DOHH2 (cell line): ENCODE measurements at regions not wholly inside any gene's neighbourhood (a gene's known extent, or its start where the extent isn't known, plus 50 kb on each side); places are given as distances from the start of the nearest gene placed in this dataset.

ENCODE experiments used
- H3F3A ChIP-seq: fragments of 200-600 bp; sonication (generic), shearing (Covaris generic); 2 replicates; pipeline ENCODE4 v1.6.0; 2016; ENCODE audit warnings: antibody characterized with exemption, mild to moderate bottlenecking; ENCODE audit not compliant: control insufficient read depth, insufficient read depth
- H3K27ac ChIP-seq: fragments of 200-600 bp; sonication (generic); 2 replicates; pipeline ENCODE4 v1.5.1; 2014; ENCODE audit warnings: low read depth, mild to moderate bottlenecking, low read length, moderate library complexity
- H3K27me3 ChIP-seq: fragments of 200-600 bp; sonication (generic); 2 replicates; pipeline ENCODE4 v1.6.1; 2014; ENCODE audit warnings: mild to moderate bottlenecking, low read length, mixed read lengths; ENCODE audit not compliant: control insufficient read depth
- H3K36me3 ChIP-seq: fragments of 200-600 bp; sonication (generic); 2 replicates; pipeline ENCODE4 v1.6.1; 2014; ENCODE audit warnings: mild to moderate bottlenecking, low read length, moderate library complexity, mixed read lengths; ENCODE audit not compliant: control insufficient read depth
- H3K4me1 ChIP-seq: fragments of 200-600 bp; sonication (generic); 2 replicates; pipeline ENCODE4 v1.6.1; 2014; ENCODE audit warnings: mild to moderate bottlenecking, low read length, mixed read lengths; ENCODE audit not compliant: control insufficient read depth
- H3K4me2 ChIP-seq: fragments of 200-600 bp; sonication (generic); 2 replicates; pipeline ENCODE4 v1.6.0; 2014; ENCODE audit warnings: mild to moderate bottlenecking, low read length, moderate library complexity
- H3K4me3 ChIP-seq: fragments of 200-600 bp; sonication (generic); 2 replicates; pipeline ENCODE4 v1.5.1; 2014; ENCODE audit warnings: mild to moderate bottlenecking, low read length, mixed read lengths
- H3K79me2 ChIP-seq: fragments of 200-600 bp; sonication (generic); 2 replicates; pipeline ENCODE4 v1.6.1; 2014; ENCODE audit warnings: mild to moderate bottlenecking, low read length, mixed read lengths; ENCODE audit not compliant: control insufficient read depth
- H3K9me2 ChIP-seq: fragments of 200-600 bp; sonication (generic); replicated peaks from 2 replicates; pipeline ENCODE4 v1.6.1; 2014; ENCODE audit warnings: mild to moderate bottlenecking, low read length, mixed read lengths; ENCODE audit not compliant: control insufficient read depth
- H3K9me3 ChIP-seq: fragments of 200-600 bp; sonication (generic); 2 replicates; pipeline ENCODE4 v1.6.1; 2014; ENCODE audit warnings: antibody characterized with exemption, low read length, mixed read lengths; ENCODE audit not compliant: control insufficient read depth, insufficient read depth
- H4K20me1 ChIP-seq: fragments of 200-600 bp; sonication (generic); 2 replicates; pipeline ENCODE4 v1.6.0; 2014; ENCODE audit warnings: low read depth, mild to moderate bottlenecking, antibody characterized with exemption, low read length, moderate library complexity; ENCODE audit not compliant: control insufficient read depth, insufficient read depth
- CTCF ChIP-seq: fragments of 200-600 bp; sonication (generic); IDR thresholded peaks from one replicate; pipeline ENCODE4 v1.5.1; 2014; ENCODE audit warnings: antibody characterized with exemption, mild to moderate bottlenecking, low read depth, low read length; ENCODE audit not compliant: poor library complexity, severe bottlenecking
- EZH2phosphoT487 ChIP-seq: fragments of 200-600 bp; sonication (generic); IDR thresholded peaks from 2 replicates; pipeline ENCODE4 v1.6.1; 2017; ENCODE audit warnings: borderline replicate concordance, mild to moderate bottlenecking, antibody characterized with exemption, low read length, moderate library complexity, mixed read lengths

GRCh38 chr13:42658019-42658418 lies 84.1 kb downstream of the TNFSF11 start:
- Histone ChIP-seq H3F3A (no peaks in the 10 kb centered on the region), H3K36me3 (no peaks in the 10 kb centered on the region), H3K27me3 (no peaks in the 10 kb centered on the region; the same call in 1 of the 2 replicates), H3K27ac (no peak overlapping the region), H3K79me2 (no peaks in the 10 kb centered on the region), H4K20me1 (0 out of 2 replicates have a peak, but pooled peaks cover 3% of the 10 kb centered on the region), H3K9me2 (no peaks in the 10 kb centered on the region), H3K4me3 (no peak overlapping the region), H3K4me2 (no peak overlapping the region), H3K4me1 (no peaks in the 10 kb centered on the region), H3K9me3 (no peaks in the 10 kb centered on the region)
- TF ChIP-seq CTCF (no peak), EZH2phosphoT487 (no peak)

GRCh38 chr13:42660333-42660965 lies 86.5 kb downstream of the TNFSF11 start:
- no peak for TF ChIP-seq EZH2phosphoT487
- TF ChIP-seq CTCF: peak; percentile 12

GRCh38 chr13:42667638-42668037 lies 93.7 kb downstream of the TNFSF11 start:
- H3K27me3 ChIP-seq: no peaks in the 10 kb centered on the region
- H3K9me3 ChIP-seq: no peaks in the 10 kb centered on the region
- no peak overlapping the region for H3K27ac ChIP-seq
- no peak for TF ChIP-seq EZH2phosphoT487
- TF ChIP-seq CTCF: no peak
- no peaks in the 10 kb centered on the region for H4K20me1 ChIP-seq
- H3K4me1 ChIP-seq: no peaks in the 10 kb centered on the region
- H3K9me2 ChIP-seq: no peaks in the 10 kb centered on the region
- no peaks in the 10 kb centered on the region for H3K79me2 ChIP-seq
- no peaks in the 10 kb centered on the region for H3F3A ChIP-seq
- no peaks in the 10 kb centered on the region for H3K36me3 ChIP-seq
- no peak overlapping the region for H3K4me3 ChIP-seq
- no peak overlapping the region for H3K4me2 ChIP-seq

More at GRCh38 chr13:42660333-42660965, 86.5 kb downstream of the TNFSF11 start:
- no peaks in the 10 kb centered on the region for H3K79me2 ChIP-seq
- H3K36me3 ChIP-seq: no peaks in the 10 kb centered on the region
- H3K27ac ChIP-seq: no peak overlapping the region
- H4K20me1 ChIP-seq: 0 out of 2 replicates have a peak, but pooled peaks cover 3% of the 10 kb centered on the region
- H3K9me3 ChIP-seq: no peaks in the 10 kb centered on the region
- no peaks in the 10 kb centered on the region for H3K9me2 ChIP-seq
- no peaks in the 10 kb centered on the region for H3F3A ChIP-seq
- H3K4me1 ChIP-seq: no peaks in the 10 kb centered on the region
- no peak overlapping the region for H3K4me2 ChIP-seq
- H3K27me3 ChIP-seq: no peaks in the 10 kb centered on the region; the same call in 1 of the 2 replicates
- H3K4me3 ChIP-seq: no peak overlapping the region

GRCh38 chr13:42671502-42671901 lies 97.5 kb downstream of the TNFSF11 start:
- Histone ChIP-seq H3K4me3 (no peak overlapping the region), H3K9me2 (no peaks in the 10 kb centered on the region), H4K20me1 (no peaks in the 10 kb centered on the region), H3K27ac (no peak overlapping the region), H3K79me2 (no peaks in the 10 kb centered on the region), H3K36me3 (no peaks in the 10 kb centered on the region), H3K27me3 (no peaks in the 10 kb centered on the region), H3F3A (no peaks in the 10 kb centered on the region), H3K4me2 (no peak overlapping the region), H3K4me1 (no peaks in the 10 kb centered on the region), H3K9me3 (no peaks in the 10 kb centered on the region)
- TF ChIP-seq CTCF (no peak), EZH2phosphoT487 (no peak)
